NCI-H1092 treated with DMSO at 0.1 percent for 48 hours (cell line): ENCODE measurements at regions not wholly inside any gene's neighbourhood (a gene's known extent, or its start where the extent isn't known, plus 50 kb on each side); places are given as distances from the start of the nearest gene placed in this dataset.

ENCODE experiments used
- DNase-seq: peaks from one replicate; lab custom pipeline; 2025; lab: John Stamatoyannopoulos, UW

GRCh38 chr18:4639628-4640310, 184.7 kb upstream of the DLGAP1 start:
- no peak for DNase-seq

GRCh38 chr18:4638680-4639079, 183.6 kb upstream of the DLGAP1 start:
- no peak for DNase-seq

GRCh38 chr18:4637876-4638275, 182.8 kb upstream of the DLGAP1 start:
- DNase-seq, result no peak

GRCh38 chr18:4636967-4637366, 181.9 kb upstream of the DLGAP1 start:
- DNase-seq, result no peak

GRCh38 chr18:4631239-4631638, 176.1 kb upstream of the DLGAP1 start:
- DNase-seq, result no peak

- DNase-seq, result no peak
These were observed 150.1 kb upstream of the DLGAP1 start for GRCh38 chr18:4605212-4605611.

GRCh38 chr18:4603955-4604354, 148.8 kb upstream of the DLGAP1 start:
- no peak for DNase-seq

GRCh38 chr18:4599312-4599711, 144.2 kb upstream of the DLGAP1 start:
- DNase-seq, result no peak

- DNase-seq, result no peak
These were observed 142.2 kb upstream of the DLGAP1 start for GRCh38 chr18:4597301-4597700.

GRCh38 chr18:4593895-4594294, 138.8 kb upstream of the DLGAP1 start:
- DNase-seq, result no peak

- no peak for DNase-seq
These were observed 138.4 kb upstream of the DLGAP1 start for GRCh38 chr18:4593459-4593858.

GRCh38 chr18:4589056-4589800, 134.1 kb upstream of the DLGAP1 start:
- no peak for DNase-seq

- DNase-seq, result no peak
These were observed 132.1 kb upstream of the DLGAP1 start for GRCh38 chr18:4587204-4587603.

- DNase-seq, result no peak
These were observed 131.6 kb upstream of the DLGAP1 start for GRCh38 chr18:4586731-4587130.

- no peak for DNase-seq
These were observed 127.6 kb upstream of the DLGAP1 start for GRCh38 chr18:4582431-4583335.

- no peak for DNase-seq
These were observed 126.9 kb upstream of the DLGAP1 start for GRCh38 chr18:4581966-4582365.

GRCh38 chr18:4578449-4578848, 123.3 kb upstream of the DLGAP1 start:
- DNase-seq, result no peak

- DNase-seq, result no peak
These were observed 118.6 kb upstream of the DLGAP1 start for GRCh38 chr18:4573735-4574134.

- no peak for DNase-seq
These were observed 102.4 kb upstream of the DLGAP1 start for GRCh38 chr18:4557502-4557901.

- no peak for DNase-seq
These were observed 95.9 kb upstream of the DLGAP1 start for GRCh38 chr18:4551001-4551360.

- no peak for DNase-seq
These were observed 94.2 kb upstream of the DLGAP1 start for GRCh38 chr18:4549164-4549872.

GRCh38 chr18:4547126-4547525, 92.0 kb upstream of the DLGAP1 start:
- no peak for DNase-seq
